H9 (cell line): ENCODE measurements at regions not wholly inside any gene's neighbourhood (a gene's known extent, or its start where the extent isn't known, plus 50 kb on each side); places are given as distances from the start of the nearest gene placed in this dataset.

Experiments used
- DNase-seq: peaks from one replicate; pipeline ENCODE4 v3.0.0-alpha.2; 2017
- H2AFZ ChIP-seq: one replicate; pipeline ENCODE4 v1.6.1; 2013; ENCODE audit warnings: mild to moderate bottlenecking, low read length, control low read depth, moderate library complexity
- H2AK5ac ChIP-seq: 2 replicates; pipeline ENCODE4 v1.6.1; 2013; ENCODE audit warnings: low read length, control low read depth, mixed read lengths; ENCODE audit not compliant: insufficient read length
- H2BK120ac ChIP-seq: one replicate; pipeline ENCODE4 v1.6.1; 2013; ENCODE audit warnings: low read depth, mild to moderate bottlenecking, low read length, control low read depth, inconsistent platforms; ENCODE audit not compliant: poor library complexity, severe bottlenecking
- H2BK12ac ChIP-seq: 2 replicates; pipeline ENCODE4 v1.6.1; 2013; ENCODE audit warnings: low read length, control low read depth, mixed read lengths, low read depth; ENCODE audit not compliant: insufficient read length
- H2BK15ac ChIP-seq: 2 replicates; pipeline ENCODE4 v1.6.1; 2013; ENCODE audit warnings: low read depth, low read length, control low read depth
- H2BK20ac ChIP-seq: one replicate; pipeline ENCODE4 v1.6.1; 2013; ENCODE audit warnings: low read depth, mild to moderate bottlenecking, low read length, control low read depth, inconsistent platforms; ENCODE audit not compliant: poor library complexity, severe bottlenecking
- H2BK5ac ChIP-seq: 2 replicates; pipeline ENCODE4 v1.6.1; 2013; ENCODE audit warnings: low read length, control low read depth, mixed read lengths; ENCODE audit not compliant: insufficient read length
- H3K14ac ChIP-seq: 2 replicates; pipeline ENCODE4 v1.6.1; 2013; ENCODE audit warnings: low read length, control low read depth; ENCODE audit not compliant: insufficient read depth
- H3K18ac ChIP-seq: 2 replicates; pipeline ENCODE4 v1.6.1; 2013; ENCODE audit warnings: low read depth, mild to moderate bottlenecking, mixed read lengths, low read length, control low read depth; ENCODE audit not compliant: insufficient read length
- H3K23ac ChIP-seq: 2 replicates; pipeline ENCODE4 v1.6.1; 2013; ENCODE audit warnings: low read length, control low read depth, mixed read lengths, low read depth; ENCODE audit not compliant: insufficient read length
- H3K23me2 ChIP-seq: 2 replicates; pipeline ENCODE4 v1.6.1; 2013; ENCODE audit warnings: low read depth, mild to moderate bottlenecking, mixed read lengths, low read length, control low read depth; ENCODE audit not compliant: insufficient read length, poor library complexity, severe bottlenecking
- H3K27ac ChIP-seq: 2 replicates; pipeline ENCODE4 v1.5.1; 2013; ENCODE audit warnings: low read length, control low read depth, mixed read lengths, low read depth; ENCODE audit not compliant: insufficient read length
- H3K27me3 ChIP-seq: 2 replicates; pipeline ENCODE4 v1.6.1; 2013; ENCODE audit warnings: low read length, control low read depth, inconsistent platforms; ENCODE audit not compliant: insufficient read depth
- H3K4ac ChIP-seq: 2 replicates; pipeline ENCODE4 v1.6.1; 2013; ENCODE audit warnings: low read depth, mild to moderate bottlenecking, control low read depth, inconsistent platforms, low read length, moderate library complexity
- H3K4me1 ChIP-seq: 2 replicates; pipeline ENCODE4 v1.6.1; 2013; ENCODE audit warnings: low read length, control low read depth, inconsistent platforms; ENCODE audit not compliant: insufficient read depth
- H3K4me2 ChIP-seq: 2 replicates; pipeline ENCODE4 v1.6.1; 2013; ENCODE audit warnings: low read length, control low read depth, mixed read lengths; ENCODE audit not compliant: insufficient read length, insufficient read depth
- H3K56ac ChIP-seq: 2 replicates; pipeline ENCODE4 v1.6.1; 2013; ENCODE audit warnings: low read depth, mild to moderate bottlenecking, mixed read lengths, low read length, control low read depth; ENCODE audit not compliant: insufficient read length
- H3K79me1 ChIP-seq: 2 replicates; pipeline ENCODE4 v1.6.1; 2013; ENCODE audit warnings: low read depth, mild to moderate bottlenecking, moderate library complexity, low read length, control low read depth, inconsistent platforms; ENCODE audit not compliant: insufficient read depth, poor library complexity, severe bottlenecking
- H3K79me2 ChIP-seq: 2 replicates; pipeline ENCODE4 v1.6.1; 2013; ENCODE audit warnings: low read length, control low read depth, inconsistent platforms; ENCODE audit not compliant: insufficient read depth
- H3K9ac ChIP-seq: 2 replicates; pipeline ENCODE4 v1.6.1; 2013; ENCODE audit warnings: low read length, control low read depth, mixed read lengths; ENCODE audit not compliant: insufficient read length; ENCODE audit errors: extremely low read depth
- H3K9me3 ChIP-seq: one replicate; pipeline ENCODE4 v1.6.1; 2013; ENCODE audit warnings: low read depth, low read length, inconsistent platforms; ENCODE audit not compliant: control insufficient read depth
- H3T11ph ChIP-seq: one replicate; pipeline ENCODE4 v1.6.1; 2013; ENCODE audit warnings: mild to moderate bottlenecking, low read length, control low read depth, inconsistent platforms
- H4K20me1 ChIP-seq: one replicate; pipeline ENCODE4 v1.6.1; 2013; ENCODE audit not compliant: control insufficient read depth, insufficient read length, insufficient read depth
- H4K5ac ChIP-seq: 2 replicates; pipeline ENCODE4 v1.6.1; 2013; ENCODE audit warnings: low read depth, mild to moderate bottlenecking, mixed read lengths, low read length, control low read depth; ENCODE audit not compliant: insufficient read length
- H4K8ac ChIP-seq: replicated peaks from 2 replicates; pipeline ENCODE4 v1.6.1; 2013; ENCODE audit warnings: low read length, control low read depth, mixed read lengths, low read depth; ENCODE audit not compliant: insufficient read length
- H4K91ac ChIP-seq: 2 replicates; pipeline ENCODE4 v1.6.1; 2013; ENCODE audit warnings: low read depth, mild to moderate bottlenecking, moderate library complexity, mixed read lengths, low read length, control low read depth; ENCODE audit not compliant: insufficient read length
- H3K27ac Mint-ChIP-seq, 3 experiments: 2 replicates in 2 of 3; 3 replicates in 1 of 3; pipeline ENCODE4 v1.8.0; 2020 to 2021; ENCODE audit warnings: mixed read lengths in 3 of 3, mild to moderate bottlenecking in 1 of 3, moderate library complexity in 1 of 3
- H3K27me3 Mint-ChIP-seq: 2 replicates; pipeline ENCODE4 v1.8.0; 2021; ENCODE audit warnings: low read depth, mild to moderate bottlenecking, moderate library complexity, mixed read lengths
- H3K36me3 Mint-ChIP-seq, 3 experiments: 2 replicates in 2 of 3; 3 replicates in 1 of 3; pipeline ENCODE4 v1.8.0; 2020 to 2021; ENCODE audit warnings: low read depth in 3 of 3, mixed read lengths in 3 of 3; ENCODE audit not compliant: insufficient read depth in 1 of 3
- H3K4me1 Mint-ChIP-seq, 2 experiments: 2 replicates each; pipeline ENCODE4 v1.8.0; 2020; ENCODE audit warnings: mixed read lengths in 2 of 2
- H3K4me3 Mint-ChIP-seq, 2 experiments: 2 replicates in 1 of 2; 3 replicates in 1 of 2; pipeline ENCODE4 v1.8.0; 2020 to 2021; ENCODE audit warnings: mild to moderate bottlenecking in 2 of 2, mixed read lengths in 2 of 2, moderate library complexity in 1 of 2
- H3K9me3 Mint-ChIP-seq, 2 experiments: 2 replicates in 1 of 2; 3 replicates in 1 of 2; pipeline ENCODE4 v1.8.0; 2020; ENCODE audit warnings: mild to moderate bottlenecking in 2 of 2, mixed read lengths in 2 of 2, moderate library complexity in 1 of 2
- CTCF ChIP-seq: fragments of 200-600 bp; sonication (generic); conservative IDR thresholded peaks from 3 replicates; pipeline ENCODE4 v1.8.0; 2021; ENCODE audit warnings: antibody characterized with exemption, mild to moderate bottlenecking
- WGBS: extraction: QIAGEN DNeasy Blood & Tissue Kit; methylation state at CpG from one replicate; pipeline ENCODE4 v1.1.7; 2013; ENCODE audit warnings: missing lambda C conversion rate, low lambda C conversion rate, mixed read lengths; ENCODE audit not compliant: insufficient read length; ENCODE audit errors: extremely low coverage; 5-methylcytosine and 5-hydroxymethylcytosine counted together

GRCh38 chr2:62627667-62628066 lies 77.8 kb upstream of the EHBP1 start:
- no peak overlapping the region for H3K56ac ChIP-seq
- H3K27ac ChIP-seq, result no peak overlapping the region
- no peak overlapping the region for H3K14ac ChIP-seq
- no peak overlapping the region for H2BK5ac ChIP-seq
- H3K4me2 ChIP-seq, result no peak overlapping the region
- WGBS, result no CpG with 5 or more reads among the region's 5 CpGs
- H3K23ac ChIP-seq, result no peak overlapping the region
- H2BK20ac ChIP-seq, result no peak overlapping the region
- H3K79me1 ChIP-seq, result no peaks in the 10 kb centered on the region
- no peaks in the 10 kb centered on the region for H3K79me2 ChIP-seq
- H4K5ac ChIP-seq, result no peak overlapping the region
- peaks cover 25 to 33% of the 10 kb centered on the region in 2 experiments for H3K9me3 Mint-ChIP-seq
- H2AK5ac ChIP-seq, result no peak overlapping the region
- H3K4me1 ChIP-seq, result no peaks in the 10 kb centered on the region
- H3T11ph ChIP-seq, result no peak overlapping the region
- no peaks in the 10 kb centered on the region for H4K20me1 ChIP-seq
- no peak overlapping the region for H3K4me3 Mint-ChIP-seq
- DNase-seq, result peak; percentile 35
- no peaks in the 10 kb centered on the region for H3K27me3 ChIP-seq
- H2BK15ac ChIP-seq, result no peak overlapping the region
- no peak overlapping the region for H2AFZ ChIP-seq
- no peaks in the 10 kb centered on the region for H3K27me3 Mint-ChIP-seq
- no peak overlapping the region for H4K8ac ChIP-seq
- H3K9ac ChIP-seq, result no peak overlapping the region
- H3K27ac Mint-ChIP-seq, result no peak overlapping the region
- no peaks in the 10 kb centered on the region for H3K23me2 ChIP-seq
- 0 out of 3 replicates have a peak, but pooled peaks have one; percentile 18 for TF ChIP-seq CTCF
- no peak overlapping the region for H3K18ac ChIP-seq
- H3K36me3 Mint-ChIP-seq, result peaks cover 9 to 32% (median 11%) of the 10 kb centered on the region in 3 experiments; a peak in 6 of 7 replicates
- no peaks in the 10 kb centered on the region for H3K9me3 ChIP-seq
- H4K91ac ChIP-seq, result no peak overlapping the region
- peaks cover 2 to 11% of the 10 kb centered on the region in 2 experiments; a peak in 3 of 4 replicates for H3K4me1 Mint-ChIP-seq
- no peak overlapping the region for H2BK120ac ChIP-seq
- H2BK12ac ChIP-seq, result no peak overlapping the region
- no peak overlapping the region for H3K4ac ChIP-seq
